ENCODE measurements at regions not wholly inside any gene's neighbourhood (a gene's known extent, or its start where the extent isn't known, plus 50 kb on each side); places are given as distances from the start of the nearest gene placed in this dataset.

DNA sequence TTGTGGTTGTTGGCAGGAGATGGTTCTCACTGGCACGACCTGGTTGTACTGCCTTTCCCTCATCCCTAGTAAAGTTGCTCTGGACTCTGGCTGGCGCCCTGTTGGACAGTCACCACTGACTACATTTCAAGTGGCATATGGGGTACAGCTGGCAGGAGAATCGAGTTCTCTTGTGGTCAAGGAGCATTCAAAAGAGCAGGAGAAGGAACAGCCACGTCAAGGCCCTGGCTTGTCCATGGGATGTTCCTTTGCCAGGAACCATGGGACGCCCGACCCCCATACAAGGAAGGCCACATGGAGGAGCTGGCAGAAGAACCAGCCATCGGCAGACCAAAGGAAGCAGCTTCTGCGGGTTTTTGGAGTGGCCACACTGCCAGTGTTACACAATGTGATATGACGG, 87.0 kb upstream of the SLC25A13 start:
- TF ChIP-seq GATA2 (IDR thresholded peaks at IDR 0.05; ENCODE audit: low read depth, low read length) (no peak), GATA3 (IDR thresholded peaks at IDR 0.05; ENCODE audit: low read depth, low read length) (no peak)

Data from SH-SY5Y (cell line).